IgD-negative memory B cell (primary cell): ENCODE measurements at regions not wholly inside any gene's neighbourhood (a gene's known extent, or its start where the extent isn't known, plus 50 kb on each side); places are given as distances from the start of the nearest gene placed in this dataset.
"Not testable (repeated sequence)": the region's sequence is repeated elsewhere in the genome, so short reads cannot be mapped to it uniquely, and the experiment has no call there.

Source experiments
- H3K27ac Mint-ChIP-seq, 3 donors: one replicate each; pipeline ENCODE4 v1.8.0; 2020 to 2022; ENCODE audit warnings: mild to moderate bottlenecking in 3 of 3, mixed read lengths in 3 of 3, moderate library complexity in 1 of 3
- H3K27me3 Mint-ChIP-seq: one replicate; pipeline ENCODE4 v1.8.0; 2021; ENCODE audit warnings: mixed read lengths
- H3K36me3 Mint-ChIP-seq: one replicate; pipeline ENCODE4 v1.8.0; 2020; ENCODE audit warnings: mild to moderate bottlenecking, mixed read lengths
- H3K4me1 Mint-ChIP-seq, 3 donors: one replicate each; pipeline ENCODE4 v1.8.0; 2020 to 2022; ENCODE audit warnings: mixed read lengths in 3 of 3, mild to moderate bottlenecking in 1 of 3
- H3K4me3 Mint-ChIP-seq, 4 donors: one replicate each; pipeline ENCODE4 v1.8.0; 2020 to 2022; ENCODE audit warnings: mild to moderate bottlenecking in 4 of 4, mixed read lengths in 4 of 4, moderate library complexity in 3 of 4
- H3K9me3 Mint-ChIP-seq, 3 donors: one replicate each; pipeline ENCODE4 v1.8.0; 2020 to 2021; ENCODE audit warnings: mixed read lengths in 3 of 3, mild to moderate bottlenecking in 1 of 3

GRCh38 chr21:9361615-9362014, 1159.8 kb upstream of the TPTE start:
- H3K36me3 Mint-ChIP-seq, H3K4me3 Mint-ChIP-seq, H3K27me3 Mint-ChIP-seq, H3K27ac Mint-ChIP-seq, H3K4me1 Mint-ChIP-seq, H3K9me3 Mint-ChIP-seq: not testable (repeated sequence)

- H3K4me1 Mint-ChIP-seq, H3K4me3 Mint-ChIP-seq, H3K36me3 Mint-ChIP-seq, H3K27me3 Mint-ChIP-seq, H3K9me3 Mint-ChIP-seq: not testable (repeated sequence)
- peak overlapping the region in 1 of 3 donors; percentile 53 for H3K27ac Mint-ChIP-seq
These were observed 1159.1 kb upstream of the TPTE start for GRCh38 chr21:9362309-9362708.

GRCh38 chr21:9365815-9366214, 1155.6 kb upstream of the TPTE start:
- H3K4me1 Mint-ChIP-seq, H3K27me3 Mint-ChIP-seq, H3K4me3 Mint-ChIP-seq, H3K9me3 Mint-ChIP-seq, H3K36me3 Mint-ChIP-seq, H3K27ac Mint-ChIP-seq: not testable (repeated sequence)

- H3K27me3 Mint-ChIP-seq, H3K9me3 Mint-ChIP-seq, H3K4me3 Mint-ChIP-seq, H3K36me3 Mint-ChIP-seq, H3K4me1 Mint-ChIP-seq, H3K27ac Mint-ChIP-seq: not testable (repeated sequence)
These were observed 1154.8 kb upstream of the TPTE start for GRCh38 chr21:9366578-9366977.
